ENCODE measurements at regions not wholly inside any gene's neighbourhood (a gene's known extent, or its start where the extent isn't known, plus 50 kb on each side); places are given as distances from the start of the nearest gene placed in this dataset.

GRCh38 chr5:155921621-155922020 lies 405.3 kb upstream of the SGCD start:
- Mint-ChIP-seq H3K27ac (no peak overlapping the region), H3K27me3 (peaks cover 24% of the 10 kb centered on the region), H3K4me3 (no peak overlapping the region), H3K36me3 (ENCODE audit: low read depth) (no peaks in the 10 kb centered on the region), H3K4me1 (ENCODE audit: low read depth) (no peaks in the 10 kb centered on the region), H3K9me3 (no peaks in the 10 kb centered on the region)
- no peak for DNase-seq

- H3K9me3 Mint-ChIP-seq: no peaks in the 10 kb centered on the region
- no peaks in the 10 kb centered on the region for H3K4me1 Mint-ChIP-seq (ENCODE audit: low read depth)
- no peaks in the 10 kb centered on the region for H3K36me3 Mint-ChIP-seq (ENCODE audit: low read depth)
- DNase-seq: no peak
- H3K4me3 Mint-ChIP-seq: no peak overlapping the region
- H3K27me3 Mint-ChIP-seq: peaks cover 21% of the 10 kb centered on the region
- no peak overlapping the region for H3K27ac Mint-ChIP-seq
Observed at GRCh38 chr5:155923784-155924183, 403.2 kb upstream of the SGCD start.

DNA sequence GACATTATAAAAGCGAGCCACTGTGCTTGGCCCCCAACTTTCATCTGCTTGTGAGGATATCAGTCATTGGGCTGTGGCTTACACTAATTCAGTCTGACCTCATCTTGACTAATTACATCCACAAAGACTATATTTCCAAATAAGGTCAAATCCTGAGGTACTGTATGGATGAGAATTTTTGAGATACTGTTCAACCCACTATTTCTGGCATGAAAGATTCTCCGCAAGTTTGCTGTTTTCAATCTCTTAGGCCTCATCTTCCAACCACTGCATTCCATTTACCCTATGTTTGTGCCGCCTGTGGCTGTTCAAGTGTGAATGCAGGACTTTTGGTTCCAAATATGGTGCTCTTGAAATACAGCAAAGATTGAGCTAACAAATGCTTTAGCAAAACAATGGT lies 400.9 kb upstream of the SGCD start:
- Mint-ChIP-seq H3K27ac (no peak overlapping the region), H3K9me3 (no peaks in the 10 kb centered on the region), H3K4me1 (ENCODE audit: low read depth) (no peaks in the 10 kb centered on the region), H3K4me3 (no peak overlapping the region), H3K27me3 (peaks cover 22% of the 10 kb centered on the region), H3K36me3 (ENCODE audit: low read depth) (no peaks in the 10 kb centered on the region)
- no peak for DNase-seq

GRCh38 chr5:155926766-155927165 lies 400.2 kb upstream of the SGCD start:
- H3K36me3 Mint-ChIP-seq (ENCODE audit: low read depth): no peaks in the 10 kb centered on the region
- no peak overlapping the region for H3K4me3 Mint-ChIP-seq
- H3K27ac Mint-ChIP-seq: no peak overlapping the region
- DNase-seq: no peak
- no peaks in the 10 kb centered on the region for H3K9me3 Mint-ChIP-seq
- H3K4me1 Mint-ChIP-seq (ENCODE audit: low read depth): no peaks in the 10 kb centered on the region
- H3K27me3 Mint-ChIP-seq: peaks cover 19% of the 10 kb centered on the region

DNA sequence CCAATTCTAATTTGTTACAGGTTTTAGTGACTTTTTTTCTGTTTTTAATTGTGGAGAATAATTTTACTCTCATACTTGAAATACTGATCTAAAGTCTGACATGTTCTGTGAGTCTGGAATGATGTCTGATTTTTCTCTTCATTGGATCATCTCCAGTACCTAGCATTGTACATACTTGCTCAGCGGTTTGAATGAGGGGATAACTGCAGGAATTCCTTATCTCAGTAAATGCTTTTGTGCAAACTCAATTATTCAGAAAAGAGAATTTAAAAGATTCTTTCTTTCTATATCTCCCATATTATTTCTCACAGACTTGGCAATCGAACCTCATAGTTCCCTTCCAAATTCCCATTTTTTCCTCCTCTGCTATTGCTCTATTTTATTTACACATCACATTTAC lies 397.9 kb upstream of the SGCD start:
- H3K4me3 Mint-ChIP-seq: no peak overlapping the region
- no peaks in the 10 kb centered on the region for H3K36me3 Mint-ChIP-seq (ENCODE audit: low read depth)
- no peaks in the 10 kb centered on the region for H3K4me1 Mint-ChIP-seq (ENCODE audit: low read depth)
- H3K9me3 Mint-ChIP-seq: no peaks in the 10 kb centered on the region
- DNase-seq: no peak
- H3K27ac Mint-ChIP-seq: no peak overlapping the region
- peaks cover 10% of the 10 kb centered on the region for H3K27me3 Mint-ChIP-seq

GRCh38 chr5:155934964-155935363 lies 392.0 kb upstream of the SGCD start:
- no peak for DNase-seq
- Mint-ChIP-seq H3K27me3 (peaks cover 8% of the 10 kb centered on the region), H3K36me3 (ENCODE audit: low read depth) (no peaks in the 10 kb centered on the region), H3K9me3 (no peaks in the 10 kb centered on the region), H3K27ac (no peak overlapping the region), H3K4me1 (ENCODE audit: low read depth) (no peaks in the 10 kb centered on the region), H3K4me3 (no peak overlapping the region)

DNA sequence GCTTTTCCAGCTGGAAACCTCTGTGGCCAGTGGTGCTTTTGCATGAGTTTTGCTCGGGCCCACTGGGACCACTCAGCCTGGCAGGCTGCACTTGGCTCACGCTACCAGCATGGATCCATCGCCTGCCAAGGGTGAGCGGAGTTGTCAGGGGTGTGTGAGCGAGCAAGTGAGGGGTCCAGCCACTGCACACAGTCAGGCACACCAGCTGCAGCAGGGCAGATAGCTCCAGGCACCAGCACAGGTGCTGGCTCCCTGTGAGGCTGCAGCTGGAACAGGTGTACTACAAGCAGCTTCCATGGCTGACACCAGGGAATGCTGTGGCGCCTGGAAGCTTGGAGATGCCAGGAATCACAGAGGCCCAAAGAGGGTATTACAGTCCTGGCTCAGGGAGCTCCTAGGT lies 391.2 kb upstream of the SGCD start:
- no peaks in the 10 kb centered on the region for H3K36me3 Mint-ChIP-seq (ENCODE audit: low read depth)

DNA sequence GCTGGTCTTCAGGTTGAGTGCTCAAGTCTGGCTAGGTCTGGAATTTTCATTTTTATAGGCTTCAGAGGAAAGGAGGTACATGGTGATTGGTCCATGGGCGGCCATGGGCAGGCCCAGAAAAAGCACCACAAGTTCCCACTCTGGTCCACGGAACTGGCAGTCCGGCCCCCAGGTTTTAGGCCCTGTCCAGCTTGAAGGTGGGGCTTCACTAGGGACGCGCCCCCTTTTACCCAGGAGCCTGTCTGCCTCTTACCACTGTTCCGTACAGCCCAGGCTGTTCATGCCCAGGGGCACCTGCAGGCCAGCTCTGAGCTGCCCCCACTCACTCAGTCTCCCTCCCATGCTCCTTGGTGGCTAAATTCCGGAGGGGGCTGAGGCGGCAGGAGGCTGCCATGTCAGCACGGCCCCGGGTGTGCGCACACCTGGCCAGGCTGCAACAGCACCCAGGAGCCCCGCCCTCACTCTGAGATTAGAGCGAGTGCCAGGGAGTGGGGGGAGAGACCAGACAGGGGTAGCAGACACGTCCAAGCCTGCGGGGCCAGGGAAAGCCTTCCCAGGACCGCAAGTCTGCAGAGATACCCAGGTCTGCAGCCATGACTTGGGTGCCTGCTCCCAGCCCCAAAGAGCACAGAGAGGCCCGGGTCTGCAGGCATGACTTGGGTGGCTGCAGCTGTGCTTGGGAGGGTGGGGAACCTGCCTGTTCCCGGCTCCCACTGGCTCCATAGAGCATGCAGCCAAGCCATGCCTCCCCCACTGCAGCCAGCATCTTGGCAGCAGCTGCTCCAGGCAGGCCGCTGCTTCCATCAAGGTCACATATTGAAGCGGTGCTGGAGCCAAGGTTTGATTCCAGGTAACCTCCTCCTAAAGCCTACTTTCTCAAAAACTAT lies 390.2 kb upstream of the SGCD start:
- H3K4me1 Mint-ChIP-seq (ENCODE audit: low read depth): no peaks in the 10 kb centered on the region
- peaks cover 7% of the 10 kb centered on the region for H3K27me3 Mint-ChIP-seq
- H3K36me3 Mint-ChIP-seq (ENCODE audit: low read depth): no peaks in the 10 kb centered on the region
- no peak overlapping the region for H3K4me3 Mint-ChIP-seq
- H3K9me3 Mint-ChIP-seq: no peaks in the 10 kb centered on the region
- no peak overlapping the region for H3K27ac Mint-ChIP-seq
- DNase-seq: no peak

More for the DNA sequence above, 391.2 kb upstream of the SGCD start:
- peaks cover 10% of the 10 kb centered on the region for H3K27me3 Mint-ChIP-seq
- H3K4me3 Mint-ChIP-seq: no peak overlapping the region
- no peaks in the 10 kb centered on the region for H3K9me3 Mint-ChIP-seq
- H3K4me1 Mint-ChIP-seq (ENCODE audit: low read depth): no peaks in the 10 kb centered on the region
- H3K27ac Mint-ChIP-seq: no peak overlapping the region
- no peak for DNase-seq

DNA sequence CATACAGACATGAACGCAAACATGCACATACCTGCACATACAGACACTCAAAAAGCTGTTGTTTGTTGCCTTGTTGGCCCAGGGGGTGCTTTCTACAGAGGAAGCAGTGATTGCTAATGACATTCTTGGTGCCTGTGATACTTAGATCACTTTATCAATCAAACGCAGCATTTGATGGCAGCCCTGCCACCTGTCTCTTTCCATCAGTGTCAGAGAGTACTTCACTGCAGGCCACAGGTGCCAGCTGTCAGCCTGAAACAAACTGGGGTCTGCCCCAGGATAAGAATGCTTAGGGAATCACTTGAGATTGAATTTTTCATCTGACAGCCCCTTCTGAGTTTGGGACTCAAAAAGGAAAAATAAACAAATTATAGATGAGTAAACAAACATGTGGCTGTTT lies 388.9 kb upstream of the SGCD start:
- H3K27me3 Mint-ChIP-seq: peaks cover 7% of the 10 kb centered on the region
- no peak for DNase-seq
- no peaks in the 10 kb centered on the region for H3K9me3 Mint-ChIP-seq
- no peak overlapping the region for H3K27ac Mint-ChIP-seq
- no peaks in the 10 kb centered on the region for H3K36me3 Mint-ChIP-seq (ENCODE audit: low read depth)
- H3K4me1 Mint-ChIP-seq (ENCODE audit: low read depth): no peaks in the 10 kb centered on the region
- H3K4me3 Mint-ChIP-seq: no peak overlapping the region

- Mint-ChIP-seq H3K27ac (no peak overlapping the region), H3K27me3 (peaks cover 14% of the 10 kb centered on the region), H3K4me1 (ENCODE audit: low read depth) (peaks cover 5% of the 10 kb centered on the region), H3K36me3 (ENCODE audit: low read depth) (no peaks in the 10 kb centered on the region), H3K9me3 (no peaks in the 10 kb centered on the region), H3K4me3 (no peak overlapping the region)
- no peak for DNase-seq
Observed at GRCh38 chr5:155941340-155941739, 385.6 kb upstream of the SGCD start.

DNA sequence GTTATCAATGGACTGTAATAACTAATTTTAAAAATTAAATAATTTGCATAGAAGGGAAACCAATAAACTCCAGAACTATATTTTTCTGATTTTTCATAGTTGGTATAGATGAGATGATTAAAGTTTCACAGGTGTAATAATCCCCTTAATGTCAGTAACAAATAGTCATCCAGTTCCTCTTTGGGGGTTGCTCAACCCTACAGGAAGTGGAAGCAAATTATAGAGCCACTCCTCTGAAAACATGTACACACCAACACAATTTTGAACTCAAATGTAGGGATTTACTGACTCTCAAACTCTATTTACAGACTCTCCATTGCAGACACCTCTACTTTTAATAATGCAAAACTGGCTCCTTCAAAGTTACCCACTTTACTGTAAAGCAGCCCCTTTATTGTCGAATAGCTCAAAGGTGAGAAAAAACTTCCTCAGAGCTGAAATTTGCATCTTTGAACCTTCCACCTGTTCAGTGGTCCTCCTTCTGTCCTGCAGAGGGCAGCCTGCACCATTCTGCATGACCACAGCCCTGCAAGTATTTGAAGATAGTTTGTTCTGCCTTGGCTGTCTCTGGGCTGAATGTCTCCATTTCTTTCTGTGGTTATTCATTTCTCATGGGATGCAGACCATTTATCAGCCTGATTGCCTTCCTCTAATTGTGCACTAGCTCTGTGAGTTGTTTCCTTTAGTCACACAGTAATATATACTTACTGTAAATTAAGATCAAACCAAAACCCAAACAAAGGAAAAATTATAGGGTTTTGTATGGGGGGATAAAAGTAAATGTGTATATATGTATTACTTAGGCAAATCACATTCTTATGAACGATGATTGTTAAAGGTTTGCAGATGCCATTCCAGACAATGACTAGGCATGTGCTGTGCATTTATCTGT lies 383.2 kb upstream of the SGCD start:
- Mint-ChIP-seq H3K27ac (no peak overlapping the region), H3K27me3 (peaks cover 18% of the 10 kb centered on the region), H3K9me3 (no peaks in the 10 kb centered on the region), H3K4me1 (ENCODE audit: low read depth) (peaks cover 5% of the 10 kb centered on the region), H3K4me3 (no peak overlapping the region), H3K36me3 (ENCODE audit: low read depth) (no peaks in the 10 kb centered on the region)
- peak; percentile 31 for DNase-seq

DNA sequence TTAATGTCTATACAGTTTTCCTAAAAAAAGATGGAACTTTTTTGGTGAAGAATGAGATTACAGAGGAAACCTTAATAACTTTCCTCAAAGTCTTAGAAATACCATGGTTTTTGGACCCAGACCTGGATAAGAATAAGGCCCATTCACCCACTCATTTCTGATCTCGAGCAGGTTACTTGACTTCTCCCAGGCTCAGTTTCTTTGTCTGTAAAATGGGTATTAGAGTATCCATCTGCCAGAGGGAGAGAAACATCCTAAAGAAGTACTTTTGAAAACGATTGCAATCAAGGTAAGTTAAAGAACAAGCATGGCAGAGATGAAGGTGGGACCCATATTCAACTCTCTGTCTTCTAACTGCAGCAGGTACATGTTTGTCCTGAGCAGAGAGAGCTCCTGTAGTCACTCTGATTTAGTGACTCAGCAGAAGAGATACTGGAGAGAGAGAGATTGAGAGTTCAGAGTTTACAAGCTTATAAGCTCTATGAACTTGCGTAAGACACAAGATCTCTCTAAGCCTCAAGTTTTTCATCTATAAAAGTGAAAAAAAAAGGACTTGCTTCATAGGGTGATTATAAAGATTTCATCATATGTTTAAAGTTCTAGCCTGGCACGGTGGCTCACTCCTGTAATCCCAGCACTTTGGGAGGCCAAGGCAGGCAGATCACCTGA lies 379.4 kb upstream of the SGCD start:
- H3K4me3 Mint-ChIP-seq: no peak overlapping the region
- no peak for DNase-seq
- H3K9me3 Mint-ChIP-seq: no peaks in the 10 kb centered on the region
- H3K27ac Mint-ChIP-seq: no peak overlapping the region
- H3K4me1 Mint-ChIP-seq (ENCODE audit: low read depth): peaks cover 5% of the 10 kb centered on the region
- no peaks in the 10 kb centered on the region for H3K36me3 Mint-ChIP-seq (ENCODE audit: low read depth)
- H3K27me3 Mint-ChIP-seq: peaks cover 36% of the 10 kb centered on the region

GRCh38 chr5:155948576-155948975 lies 378.4 kb upstream of the SGCD start:
- Mint-ChIP-seq H3K36me3 (ENCODE audit: low read depth) (no peaks in the 10 kb centered on the region), H3K27me3 (peaks cover 37% of the 10 kb centered on the region), H3K4me3 (no peak overlapping the region), H3K9me3 (no peaks in the 10 kb centered on the region), H3K4me1 (ENCODE audit: low read depth) (peaks cover 7% of the 10 kb centered on the region), H3K27ac (no peak overlapping the region)
- no peak for DNase-seq

- Mint-ChIP-seq H3K36me3 (ENCODE audit: low read depth) (no peaks in the 10 kb centered on the region), H3K27me3 (peaks cover 25% of the 10 kb centered on the region), H3K4me1 (ENCODE audit: low read depth) (peaks cover 3% of the 10 kb centered on the region), H3K27ac (no peak overlapping the region), H3K9me3 (no peaks in the 10 kb centered on the region), H3K4me3 (no peak overlapping the region)
- no peak for DNase-seq
Observed at GRCh38 chr5:155952486-155953089, 374.4 kb upstream of the SGCD start.
